ENCODE measurements at regions not wholly inside any gene's neighbourhood (a gene's known extent, or its start where the extent isn't known, plus 50 kb on each side); places are given as distances from the start of the nearest gene placed in this dataset.

DNA sequence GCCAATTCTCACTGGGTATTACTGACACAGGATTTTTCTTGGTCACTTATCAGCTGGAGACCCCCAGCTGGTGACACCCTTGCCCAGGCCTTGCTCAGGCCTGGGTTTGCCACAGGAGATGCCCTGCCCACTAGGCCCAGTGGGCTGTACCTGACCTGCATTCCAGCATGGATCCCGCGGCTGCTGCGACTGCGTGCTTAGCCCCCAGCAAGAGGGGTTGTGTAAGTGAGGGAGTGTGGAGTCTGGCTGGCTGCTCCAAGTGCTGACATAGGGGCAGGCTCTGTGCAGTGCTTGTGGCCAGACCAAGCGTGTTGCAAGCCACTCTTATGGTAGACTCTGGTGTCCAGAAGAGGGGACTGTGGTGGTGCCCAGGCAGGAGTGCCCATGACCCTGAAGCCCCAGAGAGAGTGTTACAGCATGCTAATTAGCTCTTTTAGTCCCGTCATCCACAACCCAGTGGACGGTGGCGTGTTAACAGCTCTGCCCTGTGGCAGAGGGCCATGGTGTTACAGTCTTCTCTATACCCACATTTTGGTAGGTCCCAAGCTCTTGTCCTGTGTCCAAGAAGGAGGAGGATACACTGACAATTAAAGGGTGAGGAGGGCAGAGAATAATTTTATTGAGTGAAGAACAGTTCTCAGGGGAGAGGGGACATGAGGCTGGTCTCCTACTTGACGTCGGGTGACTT is 491.7 kb upstream of the MEIS1 start:
- Histone ChIP-seq H3K27ac (no peak overlapping the region), H3K27me3 (ENCODE audit: control insufficient read depth, insufficient read depth, low read length) (no peaks in the 10 kb centered on the region), H3K4me2 (ENCODE audit: low read length) (no peak overlapping the region), H2AFZ (no peak overlapping the region), H3K9ac (no peak overlapping the region), H3K4me3 (ENCODE audit: low read depth, low read length) (no peak overlapping the region), H3K36me3 (ENCODE audit: control insufficient read depth, insufficient read depth, low read length) (no peaks in the 10 kb centered on the region), H3K9me3 (ENCODE audit: control insufficient read depth, low read length) (no peaks in the 10 kb centered on the region), H3K79me2 (no peaks in the 10 kb centered on the region), H3K4me1 (no peaks in the 10 kb centered on the region)
- TF ChIP-seq, protein P1, sequence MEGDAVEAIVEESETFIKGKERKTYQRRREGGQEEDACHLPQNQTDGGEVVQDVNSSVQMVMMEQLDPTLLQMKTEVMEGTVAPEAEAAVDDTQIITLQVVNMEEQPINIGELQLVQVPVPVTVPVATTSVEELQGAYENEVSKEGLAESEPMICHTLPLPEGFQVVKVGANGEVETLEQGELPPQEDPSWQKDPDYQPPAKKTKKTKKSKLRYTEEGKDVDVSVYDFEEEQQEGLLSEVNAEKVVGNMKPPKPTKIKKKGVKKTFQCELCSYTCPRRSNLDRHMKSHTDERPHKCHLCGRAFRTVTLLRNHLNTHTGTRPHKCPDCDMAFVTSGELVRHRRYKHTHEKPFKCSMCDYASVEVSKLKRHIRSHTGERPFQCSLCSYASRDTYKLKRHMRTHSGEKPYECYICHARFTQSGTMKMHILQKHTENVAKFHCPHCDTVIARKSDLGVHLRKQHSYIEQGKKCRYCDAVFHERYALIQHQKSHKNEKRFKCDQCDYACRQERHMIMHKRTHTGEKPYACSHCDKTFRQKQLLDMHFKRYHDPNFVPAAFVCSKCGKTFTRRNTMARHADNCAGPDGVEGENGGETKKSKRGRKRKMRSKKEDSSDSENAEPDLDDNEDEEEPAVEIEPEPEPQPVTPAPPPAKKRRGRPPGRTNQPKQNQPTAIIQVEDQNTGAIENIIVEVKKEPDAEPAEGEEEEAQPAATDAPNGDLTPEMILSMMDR (IDR thresholded peaks at IDR 0.05): no peak

DNA sequence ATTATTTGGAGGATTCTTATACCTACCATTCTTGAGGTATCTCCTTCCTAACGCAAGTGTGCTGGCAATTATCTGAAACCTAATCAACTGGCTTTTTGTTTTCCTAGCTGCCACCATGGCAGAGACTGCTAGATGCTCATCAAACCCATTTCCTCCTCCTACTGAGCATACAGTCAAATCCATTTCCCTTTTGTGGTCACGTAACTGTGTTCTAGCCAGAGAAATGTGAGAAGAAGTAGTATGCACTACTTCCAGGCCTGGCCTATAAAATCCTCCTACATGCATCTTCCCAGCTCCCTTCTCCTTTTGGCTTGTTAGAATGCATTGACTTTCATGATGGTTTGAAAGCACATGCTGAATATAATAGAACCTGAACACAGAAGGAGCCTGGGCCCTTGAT is 494.1 kb upstream of the MEIS1 start:
- no peaks in the 10 kb centered on the region for H3K27me3 ChIP-seq (ENCODE audit: control insufficient read depth, insufficient read depth, low read length)
- H3K9me3 ChIP-seq (ENCODE audit: control insufficient read depth, low read length): no peaks in the 10 kb centered on the region
- no peak overlapping the region for H3K4me3 ChIP-seq (ENCODE audit: low read depth, low read length)
- H3K36me3 ChIP-seq (ENCODE audit: control insufficient read depth, insufficient read depth, low read length): no peaks in the 10 kb centered on the region
- H3K9ac ChIP-seq: no peak overlapping the region
- no peak overlapping the region for H3K4me2 ChIP-seq (ENCODE audit: low read length)
- H2AFZ ChIP-seq: no peak overlapping the region
- H3K27ac ChIP-seq: no peak overlapping the region
- TF ChIP-seq, protein P1 (IDR thresholded peaks at IDR 0.05): no peak
- H3K4me1 ChIP-seq: no peaks in the 10 kb centered on the region
- no peaks in the 10 kb centered on the region for H3K79me2 ChIP-seq

DNA sequence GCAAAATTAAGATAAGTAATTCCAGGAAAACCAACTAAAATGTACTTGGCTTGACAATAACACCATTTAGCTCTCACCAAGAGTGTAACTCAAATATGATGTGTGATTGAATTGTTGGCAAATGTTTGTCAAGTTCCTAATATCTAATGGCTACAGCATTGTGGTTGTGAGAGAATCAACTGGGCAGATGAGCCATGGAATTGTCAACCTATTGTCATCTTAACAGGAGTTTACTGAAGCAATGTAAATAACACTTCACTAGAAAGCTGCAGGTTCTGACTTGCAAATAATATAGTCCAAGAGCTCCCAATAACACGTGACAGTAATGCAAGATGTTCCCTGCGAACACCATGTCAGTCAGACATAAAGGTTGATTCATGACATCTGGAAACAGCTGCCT is 495.2 kb upstream of the MEIS1 start:
- Histone ChIP-seq H3K9me3 (ENCODE audit: control insufficient read depth, low read length) (no peaks in the 10 kb centered on the region), H3K4me2 (ENCODE audit: low read length) (no peak overlapping the region), H3K27me3 (ENCODE audit: control insufficient read depth, insufficient read depth, low read length) (no peaks in the 10 kb centered on the region), H3K36me3 (ENCODE audit: control insufficient read depth, insufficient read depth, low read length) (no peaks in the 10 kb centered on the region), H2AFZ (no peak overlapping the region), H3K79me2 (no peaks in the 10 kb centered on the region), H3K4me1 (no peaks in the 10 kb centered on the region), H3K9ac (no peak overlapping the region), H3K4me3 (ENCODE audit: low read depth, low read length) (no peak overlapping the region), H3K27ac (no peak overlapping the region)
- TF ChIP-seq, protein P1 (IDR thresholded peaks at IDR 0.05): no peak

DNA sequence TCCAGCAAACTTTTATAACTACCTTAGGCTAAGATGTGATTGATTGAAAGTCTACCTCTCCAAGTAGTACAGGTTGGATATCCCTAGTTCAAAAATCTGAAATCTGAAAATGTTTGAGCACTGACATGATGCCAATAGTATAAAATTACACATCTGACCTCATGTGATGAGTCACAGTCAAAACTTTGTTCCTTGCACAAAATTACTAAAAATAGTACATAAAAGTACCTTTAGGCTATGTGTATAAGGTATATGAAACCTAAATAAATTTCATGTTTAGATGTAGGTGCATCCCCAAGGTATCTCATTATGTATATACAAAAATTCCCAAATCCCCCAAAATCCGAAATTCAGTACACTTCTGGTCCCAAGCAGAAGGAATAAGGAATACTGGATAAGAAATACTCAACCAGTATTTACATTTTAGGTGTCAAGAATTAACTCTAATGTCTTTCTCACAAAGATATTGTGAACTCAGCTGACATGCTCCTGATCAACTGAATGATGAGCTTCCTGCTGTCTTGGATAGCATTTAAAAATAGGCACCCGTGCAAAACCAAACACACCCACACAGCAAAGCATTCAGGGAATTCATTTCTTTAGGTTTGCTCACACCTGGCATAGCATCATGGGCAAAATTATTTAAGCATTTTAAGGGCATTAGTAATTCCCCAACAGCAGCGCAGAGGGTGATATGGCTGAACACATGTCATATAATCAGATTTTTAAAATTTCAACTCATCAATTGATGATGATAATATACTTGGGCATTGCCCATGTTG is 497.4 kb upstream of the MEIS1 start:
- Histone ChIP-seq H3K4me3 (ENCODE audit: low read depth, low read length) (no peak overlapping the region), H3K4me1 (no peaks in the 10 kb centered on the region), H3K4me2 (ENCODE audit: low read length) (no peak overlapping the region), H3K27me3 (ENCODE audit: control insufficient read depth, insufficient read depth, low read length) (no peaks in the 10 kb centered on the region), H3K27ac (no peak overlapping the region), H3K79me2 (no peaks in the 10 kb centered on the region), H3K9ac (no peak overlapping the region), H3K9me3 (ENCODE audit: control insufficient read depth, low read length) (no peaks in the 10 kb centered on the region), H3K36me3 (ENCODE audit: control insufficient read depth, insufficient read depth, low read length) (no peaks in the 10 kb centered on the region), H2AFZ (no peak overlapping the region)
- TF ChIP-seq, protein P1 (IDR thresholded peaks at IDR 0.05): no peak
